ENCODE measurements at regions not wholly inside any gene's neighbourhood (a gene's known extent, or its start where the extent isn't known, plus 50 kb on each side); places are given as distances from the start of the nearest gene placed in this dataset.

- Histone ChIP-seq H3K14ac (ENCODE audit: insufficient read depth, low read length) (no peak overlapping the region), H2BK5ac (ENCODE audit: insufficient read length, low read length) (no peak overlapping the region), H2AFZ (ENCODE audit: low read length) (no peak overlapping the region), H2BK120ac (ENCODE audit: low read depth, low read length, poor library complexity, severe bottlenecking) (no peak overlapping the region), H4K8ac (replicated peaks; ENCODE audit: insufficient read length, low read depth, low read length) (no peak overlapping the region), H3K23ac (ENCODE audit: insufficient read length, low read depth, low read length) (no peak overlapping the region), H3K27ac (ENCODE audit: insufficient read length, low read depth, low read length) (no peak overlapping the region), H3K4ac (ENCODE audit: low read depth, low read length) (no peak overlapping the region), H3K23me2 (ENCODE audit: insufficient read length, low read depth, low read length, poor library complexity, severe bottlenecking) (no peaks in the 10 kb centered on the region), H2AK5ac (ENCODE audit: insufficient read length, low read length) (no peak overlapping the region), H3K4me1 (ENCODE audit: insufficient read depth, low read length) (no peaks in the 10 kb centered on the region; the same call in 1 of the 2 replicates), H3K9me3 (ENCODE audit: control insufficient read depth, low read depth, low read length) (no peaks in the 10 kb centered on the region), H3K56ac (ENCODE audit: insufficient read length, low read depth, low read length) (no peak overlapping the region), H3K4me2 (ENCODE audit: insufficient read depth, insufficient read length, low read length) (no peak overlapping the region), H3K79me2 (ENCODE audit: insufficient read depth, low read length) (no peaks in the 10 kb centered on the region), H3T11ph (ENCODE audit: low read length) (no peak overlapping the region), H2BK20ac (ENCODE audit: low read depth, low read length, poor library complexity, severe bottlenecking) (no peak overlapping the region), H3K9ac (ENCODE audit: extremely low read depth, insufficient read length, low read length) (no peak overlapping the region), H3K18ac (ENCODE audit: insufficient read length, low read depth, low read length) (no peak overlapping the region), H4K5ac (ENCODE audit: insufficient read length, low read depth, low read length) (no peak overlapping the region), H4K91ac (ENCODE audit: insufficient read length, low read depth, low read length) (no peak overlapping the region), H4K20me1 (ENCODE audit: control insufficient read depth, insufficient read depth, insufficient read length) (no peaks in the 10 kb centered on the region), H3K79me1 (ENCODE audit: insufficient read depth, low read depth, low read length, poor library complexity, severe bottlenecking) (no peaks in the 10 kb centered on the region), H3K27me3 (ENCODE audit: insufficient read depth, low read length) (no peaks in the 10 kb centered on the region), H2BK15ac (ENCODE audit: low read depth, low read length) (no peak overlapping the region), H2BK12ac (ENCODE audit: insufficient read length, low read depth, low read length) (no peak overlapping the region)
- H3K4me1 Mint-ChIP-seq, result peaks cover 19 to 24% of the 10 kb centered on the region in 2 experiments
- TF ChIP-seq CTCF (conservative IDR thresholded peaks at IDR 0.05), result no peak
- H3K27me3 Mint-ChIP-seq (ENCODE audit: low read depth), result peaks cover 15% of the 10 kb centered on the region
- DNase-seq, result peak; percentile 23
- no peaks in the 10 kb centered on the region for H3K36me3 Mint-ChIP-seq (ENCODE audit: insufficient read depth in 1 of 3, low read depth in 3 of 3)
- H3K9me3 Mint-ChIP-seq, result no peaks in the 10 kb centered on the region; a peak in 1 of 5 replicates
- no peak overlapping the region for H3K4me3 Mint-ChIP-seq
- H3K27ac Mint-ChIP-seq, result peak overlapping the region in 2 of 3 experiments; percentile 51 to 74; a peak in 2 of 7 replicates
- WGBS (ENCODE audit: extremely low coverage, insufficient read length, low lambda C conversion rate), result no CpG with 5 or more reads among the region's 11 CpGs
Measured at GRCh38 chr10:130409331-130409730, 273.1 kb downstream of the GLRX3 start.

Measured in H9 (cell line).